Ishikawa (cell line): ENCODE measurements at regions not wholly inside any gene's neighbourhood (a gene's known extent, or its start where the extent isn't known, plus 50 kb on each side); places are given as distances from the start of the nearest gene placed in this dataset.

Experiments used
- EGR1 ChIP-seq: IDR thresholded peaks from 2 replicates; pipeline ENCODE4 v1.6.1; 2012
- EP300 ChIP-seq: IDR thresholded peaks from 2 replicates; pipeline ENCODE4 v1.6.1; 2012; ENCODE audit warnings: borderline replicate concordance
- REST ChIP-seq: IDR thresholded peaks from 2 replicates; pipeline ENCODE4 v1.6.1; 2012; ENCODE audit warnings: low read depth, mild to moderate bottlenecking

- TF ChIP-seq REST (no peak), EGR1 (no peak), EP300 (no peak)
Measured at GRCh38 chr2:75998451-75998850, 287.7 kb upstream of the GCFC2 start.
